Ecto neural progenitor cell (in vitro differentiated cells): ENCODE measurements at regions not wholly inside any gene's neighbourhood (a gene's known extent, or its start where the extent isn't known, plus 50 kb on each side); places are given as distances from the start of the nearest gene placed in this dataset.
"Not testable (repeated sequence)": the region's sequence is repeated elsewhere in the genome, so short reads cannot be mapped to it uniquely, and the experiment has no call there.

ENCODE experiments used
- DNase-seq: peaks from one replicate; pipeline ENCODE4 v3.0.0-alpha.2; 2018; ENCODE audit warnings: low spot score

GRCh38 chr15:39503526-39503925 is 77.4 kb upstream of the THBS1 start:
- DNase-seq: no peak

GRCh38 chr15:39504808-39505207 is 76.1 kb upstream of the THBS1 start:
- no peak for DNase-seq

- no peak for DNase-seq
Measured at GRCh38 chr15:39506146-39506545, 74.7 kb upstream of the THBS1 start.

- no peak for DNase-seq
Measured at GRCh38 chr15:39508536-39508935, 72.3 kb upstream of the THBS1 start.

- DNase-seq: no peak
Measured at GRCh38 chr15:39510001-39510701, 70.7 kb upstream of the THBS1 start.

- no peak for DNase-seq
Measured at GRCh38 chr15:39511000-39511915, 69.6 kb upstream of the THBS1 start.

- DNase-seq: no peak
Measured at GRCh38 chr15:39511916-39512260, 69.0 kb upstream of the THBS1 start.

- no peak for DNase-seq
Measured at GRCh38 chr15:39512643-39513042, 68.2 kb upstream of the THBS1 start.

GRCh38 chr15:39513936-39514335 is 66.9 kb upstream of the THBS1 start:
- no peak for DNase-seq

- no peak for DNase-seq
Measured at GRCh38 chr15:39514933-39515332, 65.9 kb upstream of the THBS1 start.

- DNase-seq: no peak
Measured at GRCh38 chr15:39515765-39516164, 65.1 kb upstream of the THBS1 start.

- no peak for DNase-seq
Measured at GRCh38 chr15:39517122-39517855, 63.6 kb upstream of the THBS1 start.

GRCh38 chr15:39523968-39524367 is 56.9 kb upstream of the THBS1 start:
- not testable (repeated sequence) for DNase-seq

GRCh38 chr15:39529457-39529856 is 51.4 kb upstream of the THBS1 start:
- DNase-seq: no peak

- no peak for DNase-seq
Measured at GRCh38 chr15:39530480-39531342, 50.2 kb upstream of the THBS1 start.
